ENCODE measurements at regions not wholly inside any gene's neighbourhood (a gene's known extent, or its start where the extent isn't known, plus 50 kb on each side); places are given as distances from the start of the nearest gene placed in this dataset.

GRCh38 chr11:86193297-86194095 lies 51.1 kb upstream of the EED start:
- peak; percentile 78 to 82 for DNase-seq

- peak in 1 of 2 donors; percentile 24 for DNase-seq
Measured at GRCh38 chr11:86192519-86193257, 51.9 kb upstream of the EED start.

GRCh38 chr11:86191874-86192273 lies 52.7 kb upstream of the EED start:
- no peak for DNase-seq

GRCh38 chr11:86187027-86187426 lies 57.5 kb upstream of the EED start:
- DNase-seq: no peak

- DNase-seq: no peak
Measured at GRCh38 chr11:86186386-86186785, 58.2 kb upstream of the EED start.

- DNase-seq: no peak
Measured at GRCh38 chr11:86185381-86185750, 59.2 kb upstream of the EED start.

GRCh38 chr11:86184728-86185380 lies 59.7 kb upstream of the EED start:
- DNase-seq: no peak

- DNase-seq: peak in 1 of 2 donors; percentile 31
Measured at GRCh38 chr11:86183694-86184093, 60.9 kb upstream of the EED start.

GRCh38 chr11:86182976-86183584 lies 61.5 kb upstream of the EED start:
- peak in 1 of 2 donors; percentile 52 for DNase-seq

GRCh38 chr11:86181379-86181778 lies 63.2 kb upstream of the EED start:
- DNase-seq: peak; percentile 45 to 65

GRCh38 chr11:86180851-86181250 lies 63.7 kb upstream of the EED start:
- DNase-seq: no peak

GRCh38 chr11:86180423-86180822 lies 64.1 kb upstream of the EED start:
- DNase-seq: peak; percentile 48 to 51

- no peak for DNase-seq
Measured at GRCh38 chr11:86179646-86180064, 64.9 kb upstream of the EED start.

- peak in 1 of 2 donors; percentile 35 for DNase-seq
Measured at GRCh38 chr11:86177302-86177701, 67.3 kb upstream of the EED start.

GRCh38 chr11:86176165-86176884 lies 68.2 kb upstream of the EED start:
- DNase-seq: peak; percentile 21 to 70

GRCh38 chr11:86175626-86176025 lies 68.9 kb upstream of the EED start:
- no peak for DNase-seq

- DNase-seq: no peak
Measured at GRCh38 chr11:86175191-86175590, 69.4 kb upstream of the EED start.

GRCh38 chr11:86174101-86175046 lies 70.2 kb upstream of the EED start:
- DNase-seq: no peak

- no peak for DNase-seq
Measured at GRCh38 chr11:86172894-86173293, 71.7 kb upstream of the EED start.

GRCh38 chr11:86171627-86172026 lies 72.9 kb upstream of the EED start:
- DNase-seq: no peak

- no peak for DNase-seq
Measured at GRCh38 chr11:86167499-86168164, 76.9 kb upstream of the EED start.
